ENCODE measurements at regions not wholly inside any gene's neighbourhood (a gene's known extent, or its start where the extent isn't known, plus 50 kb on each side); places are given as distances from the start of the nearest gene placed in this dataset.
"Not testable (repeated sequence)": the region's sequence is repeated elsewhere in the genome, so short reads cannot be mapped to it uniquely, and the experiment has no call there.

GRCh38 chr2:16390561-16390960, 275.1 kb downstream of the CYRIA start:
- no peak for TF ChIP-seq ZNF565 (CRISPR knock-in tag; conservative IDR thresholded peaks at IDR 0.05; ENCODE audit: low read depth)
- TF ChIP-seq CSRNP3 (CRISPR knock-in tag; IDR thresholded peaks at IDR 0.05), result no peak
- ATAC-seq, result no peak

- ATAC-seq, result no peak
- TF ChIP-seq CSRNP3 (CRISPR knock-in tag; IDR thresholded peaks at IDR 0.05) (no peak), OSR1 (CRISPR knock-in tag; IDR thresholded peaks at IDR 0.05) (no peak), RARB (CRISPR knock-in tag; IDR thresholded peaks at IDR 0.05) (no peak), SNAI2 (CRISPR knock-in tag; IDR thresholded peaks at IDR 0.05) (no peak), TSHZ2 (CRISPR knock-in tag; IDR thresholded peaks at IDR 0.05) (no peak), ZC3H10 (CRISPR knock-in tag; IDR thresholded peaks at IDR 0.05) (no peak), GLIS3 (CRISPR knock-in tag; IDR thresholded peaks at IDR 0.05) (no peak), ZFP3 (CRISPR knock-in tag; IDR thresholded peaks at IDR 0.05) (no peak), POU6F1 (CRISPR knock-in tag; IDR thresholded peaks at IDR 0.05; ENCODE audit: borderline replicate concordance, low read depth) (no peak), TCF4 (CRISPR knock-in tag; IDR thresholded peaks at IDR 0.05; ENCODE audit: borderline replicate concordance) (no peak), ZFP30 (CRISPR knock-in tag; IDR thresholded peaks at IDR 0.05) (no peak), ARNTL (CRISPR knock-in tag; IDR thresholded peaks at IDR 0.05; ENCODE audit: borderline replicate concordance, low read depth) (no peak), ZNF8 (CRISPR knock-in tag; IDR thresholded peaks at IDR 0.05) (no peak), TOX (CRISPR knock-in tag; IDR thresholded peaks at IDR 0.05; ENCODE audit: borderline replicate concordance) (no peak), ESRRG (CRISPR knock-in tag; IDR thresholded peaks at IDR 0.05) (no peak), BACH2 (CRISPR knock-in tag; IDR thresholded peaks at IDR 0.05; ENCODE audit: borderline replicate concordance) (no peak)
Observed at GRCh38 chr2:16389611-16390010, 276.0 kb downstream of the CYRIA start.

- not testable (repeated sequence) for ATAC-seq
Observed at GRCh38 chr2:16388199-16388830, 277.3 kb downstream of the CYRIA start.

GRCh38 chr2:16387461-16387984, 278.1 kb downstream of the CYRIA start:
- TF ChIP-seq OSR1 (CRISPR knock-in tag; IDR thresholded peaks at IDR 0.05) (no peak), ZNF70 (CRISPR knock-in tag; IDR thresholded peaks at IDR 0.05) (no peak), TOX (CRISPR knock-in tag; IDR thresholded peaks at IDR 0.05; ENCODE audit: borderline replicate concordance) (no peak), ZNF565 (CRISPR knock-in tag; conservative IDR thresholded peaks at IDR 0.05; ENCODE audit: low read depth) (no peak), ZNF8 (CRISPR knock-in tag; IDR thresholded peaks at IDR 0.05) (no peak), ZC3H10 (CRISPR knock-in tag; IDR thresholded peaks at IDR 0.05) (no peak)
- no peak for ATAC-seq

- no peak for ATAC-seq
- TF ChIP-seq ZC3H10 (CRISPR knock-in tag; IDR thresholded peaks at IDR 0.05) (no peak), TCF4 (CRISPR knock-in tag; IDR thresholded peaks at IDR 0.05; ENCODE audit: borderline replicate concordance) (no peak), TSHZ2 (CRISPR knock-in tag; IDR thresholded peaks at IDR 0.05) (no peak), GLIS3 (CRISPR knock-in tag; IDR thresholded peaks at IDR 0.05) (no peak), ARNTL (CRISPR knock-in tag; IDR thresholded peaks at IDR 0.05; ENCODE audit: borderline replicate concordance, low read depth) (no peak), PATZ1 (CRISPR knock-in tag; IDR thresholded peaks at IDR 0.05; ENCODE audit: borderline replicate concordance) (no peak), ZFP3 (CRISPR knock-in tag; IDR thresholded peaks at IDR 0.05) (no peak), CSDC2 (CRISPR knock-in tag; IDR thresholded peaks at IDR 0.05) (no peak), ZNF8 (CRISPR knock-in tag; IDR thresholded peaks at IDR 0.05) (no peak), TOX (CRISPR knock-in tag; IDR thresholded peaks at IDR 0.05; ENCODE audit: borderline replicate concordance) (no peak), OSR1 (CRISPR knock-in tag; IDR thresholded peaks at IDR 0.05) (no peak)
Observed at GRCh38 chr2:16386431-16386830, 279.2 kb downstream of the CYRIA start.
